Endothelial cell of umbilical vein (primary cell): ENCODE measurements at regions not wholly inside any gene's neighbourhood (a gene's known extent, or its start where the extent isn't known, plus 50 kb on each side); places are given as distances from the start of the nearest gene placed in this dataset.

Source experiments
- BruUV-seq: library from RNA; stranded (reverse); fragments of 400-500 nt; replicated peaks from 2 replicates; lab custom pipeline; 2021; lab: Mats Ljungman, UMichigan
- CTCF ChIA-PET: fragments of 300-600, 350-600 bp; sonication (Branson Sonifier 250); formaldehyde crosslinking; loops from one replicate; lab custom pipeline; 2021; ENCODE audit warnings: antibody characterized with exemption, inconsistent platforms; lab: Charles Lee
- POLR2A ChIA-PET: fragments of 300-600, 350-600 bp; sonication (Branson Sonifier 250); formaldehyde crosslinking; loops from one replicate; lab custom pipeline; 2021; ENCODE audit warnings: antibody characterized with exemption, inconsistent platforms; lab: Charles Lee
- DNase-seq: peaks from one replicate; pipeline ENCODE4 v3.0.0-alpha.2; 2011; ENCODE audit warnings: low read depth, low spot score
- FAIRE-seq: peaks from 2 replicates; lab custom pipeline; 2011; peaks lifted over from hg19 to GRCh38; lab: Jason Lieb, UNC
- H2AFZ ChIP-seq: 2 replicates; pipeline ENCODE4 v1.6.0; 2012; ENCODE audit warnings: low read depth, low read length, control low read depth, inconsistent platforms
- H3K27ac ChIP-seq: 2 replicates; pipeline ENCODE4 v1.5.1; 2011; ENCODE audit warnings: low read depth, mild to moderate bottlenecking, control low read depth, low read length, moderate library complexity; ENCODE audit not compliant: insufficient read depth
- H3K27me3 ChIP-seq, 2 experiments: 2 replicates each; pipeline versions ENCODE4 v1.6.0 to v1.6.1; 2011; ENCODE audit warnings: low read length in 2 of 2, mixed read lengths in 1 of 2; ENCODE audit not compliant: control insufficient read depth in 2 of 2, insufficient read depth in 2 of 2
- H3K36me3 ChIP-seq, 2 experiments: 2 replicates in 1 of 2; 3 replicates in 1 of 2; pipeline ENCODE4 v1.5.1; 2011; ENCODE audit warnings: low read length in 2 of 2, mild to moderate bottlenecking in 1 of 2, moderate library complexity in 1 of 2; ENCODE audit not compliant: control insufficient read depth in 2 of 2, insufficient read depth in 2 of 2; ENCODE audit errors: extremely low read depth in 1 of 2
- H3K4me1 ChIP-seq: 3 replicates; pipeline ENCODE4 v1.5.1; 2011; ENCODE audit warnings: mild to moderate bottlenecking, low read length; ENCODE audit not compliant: control insufficient read depth, insufficient read depth; ENCODE audit errors: extremely low read depth
- H3K4me2 ChIP-seq: 2 replicates; pipeline ENCODE4 v1.6.1; 2011; ENCODE audit warnings: low read length, control low read depth, mixed read lengths; ENCODE audit not compliant: insufficient read depth
- H3K4me3 ChIP-seq, 3 experiments: fragments of 200-600 bp in 1 of 3; sonication (generic), shearing (Covaris generic) in 1 of 3; replicated peaks in 1 of 3; 2 replicates each; pipeline ENCODE4 v1.5.1; 2011 to 2016; ENCODE audit warnings: control low read depth in 3 of 3, low read length in 3 of 3, mild to moderate bottlenecking in 2 of 3, inconsistent platforms in 1 of 3, low read depth in 1 of 3, moderate library complexity in 1 of 3; ENCODE audit not compliant: insufficient read depth in 1 of 3
- H3K79me2 ChIP-seq: 2 replicates; pipeline ENCODE4 v1.6.0; 2012; ENCODE audit warnings: low read length, inconsistent platforms; ENCODE audit not compliant: control insufficient read depth, insufficient read depth
- H3K9ac ChIP-seq: replicated peaks from 2 replicates; pipeline ENCODE3; 2011; ENCODE audit warnings: low read length, control low read depth; ENCODE audit not compliant: insufficient read depth; ENCODE audit errors: extremely low read depth
- H3K9me1 ChIP-seq: replicated peaks from 3 replicates; pipeline ENCODE4 v1.6.0; 2011; ENCODE audit warnings: mild to moderate bottlenecking, low read length; ENCODE audit not compliant: control insufficient read depth, insufficient read depth; ENCODE audit errors: extremely low read depth
- H3K9me3 ChIP-seq: replicated peaks from 2 replicates; pipeline ENCODE4 v1.5.1; 2012; ENCODE audit warnings: low read length, inconsistent platforms; ENCODE audit not compliant: control insufficient read depth, insufficient read depth
- H4K20me1 ChIP-seq: replicated peaks from 2 replicates; pipeline ENCODE3; 2011; ENCODE audit warnings: mild to moderate bottlenecking, low read length; ENCODE audit not compliant: control insufficient read depth, insufficient read depth; ENCODE audit errors: extremely low read depth
- CTCF ChIP-seq, 2 donors: IDR thresholded peaks; 1 replicate in 1 of 2; 2 replicates in 1 of 2; pipeline ENCODE4 v1.5.1; 2011; ENCODE audit warnings: low read length in 2 of 2, mild to moderate bottlenecking in 2 of 2, moderate library complexity in 2 of 2, control low read depth in 1 of 2, inconsistent platforms in 1 of 2, low read depth in 1 of 2; ENCODE audit not compliant: insufficient read depth in 1 of 2; ENCODE audit errors: extremely low read depth in 1 of 2
- EZH2 ChIP-seq: IDR thresholded peaks from 2 replicates; pipeline ENCODE4 v1.6.1; 2012; ENCODE audit warnings: borderline replicate concordance, low read depth, mild to moderate bottlenecking, moderate library complexity, low read length, inconsistent platforms; ENCODE audit not compliant: severe bottlenecking
- FOS ChIP-seq: IDR thresholded peaks from 2 replicates; pipeline ENCODE4 v1.6.1; 2011; ENCODE audit warnings: mild to moderate bottlenecking, low read length, moderate library complexity, borderline replicate concordance; ENCODE audit not compliant: insufficient read depth
- GATA2 ChIP-seq: IDR thresholded peaks from 2 replicates; pipeline ENCODE4 v1.7.0; 2011; ENCODE audit warnings: low read depth, mild to moderate bottlenecking, moderate library complexity, mixed read lengths, low read length; ENCODE audit not compliant: insufficient read length, insufficient read depth
- JUN ChIP-seq: IDR thresholded peaks from 2 replicates; pipeline ENCODE4 v1.6.1; 2011; ENCODE audit warnings: borderline replicate concordance, low read depth; ENCODE audit not compliant: insufficient read length, insufficient read depth
- MAX ChIP-seq: IDR thresholded peaks from 2 replicates; pipeline ENCODE4 v1.6.1; 2011; ENCODE audit not compliant: insufficient read depth, insufficient read length
- MYC ChIP-seq: IDR thresholded peaks from one replicate; pipeline ENCODE4 v1.6.1; 2011; ENCODE audit warnings: mild to moderate bottlenecking, low read depth, low read length
- POLR2A ChIP-seq: IDR thresholded peaks from 2 replicates; pipeline ENCODE4 v1.6.1; 2012; ENCODE audit warnings: low read depth, mild to moderate bottlenecking, control low read depth, low read length
- POLR2AphosphoS5 ChIP-seq: IDR thresholded peaks from 2 replicates; pipeline ENCODE4 v1.6.1; 2012; ENCODE audit warnings: low read depth, mild to moderate bottlenecking, control low read depth, low read length, moderate library complexity; ENCODE audit not compliant: insufficient read depth
- dilution Hi-C: fragments of 300-500 bp; cut with MboI; formaldehyde crosslinking; loops from one replicate; pipeline ENCODE4 v1.15.0; 2019; ENCODE audit warnings: low sequenced_read_pairs; ENCODE audit not compliant: extremely low pct_ligation_motif_present
- intact Hi-C: fragments of 100-400 bp; cut with micrococcal nuclease; formaldehyde crosslinking; loops from one replicate; pipeline ENCODE4 v1.10.0; 2022

GRCh38 chr3:144181062-144181461 is 209.4 kb downstream of the DIPK2A start:
- TF ChIP-seq JUN (no peak), EZH2 (no peak), GATA2 (no peak)
- Histone ChIP-seq H3K36me3 (no peaks in the 10 kb centered on the region), H3K4me1 (no peaks in the 10 kb centered on the region), H3K9me3 (no peaks in the 10 kb centered on the region), H2AFZ (no peak overlapping the region), H3K4me2 (no peak overlapping the region), H3K27ac (no peak overlapping the region), H3K27me3 (no peaks in the 10 kb centered on the region), H3K4me3 (no peak overlapping the region), H4K20me1 (no peaks in the 10 kb centered on the region), H3K79me2 (no peaks in the 10 kb centered on the region), H3K9me1 (no peaks in the 10 kb centered on the region), H3K9ac (no peak overlapping the region)
- BruUV-seq: no TSS peak
- FAIRE-seq (no peak), DNase-seq (no peak)
- ChIA-PET CTCF (no interaction called here), POLR2A (no interaction called here)
- dilution Hi-C loops (no loop called here), intact Hi-C loops (no loop called here)

GRCh38 chr3:144182501-144182900 is 210.9 kb downstream of the DIPK2A start:
- Histone ChIP-seq H2AFZ (no peak overlapping the region), H3K27ac (no peak overlapping the region), H3K4me2 (no peak overlapping the region), H3K9me3 (no peaks in the 10 kb centered on the region), H3K79me2 (no peaks in the 10 kb centered on the region), H3K36me3 (no peaks in the 10 kb centered on the region), H3K4me1 (no peaks in the 10 kb centered on the region), H3K4me3 (no peak overlapping the region), H3K9me1 (no peaks in the 10 kb centered on the region), H4K20me1 (no peaks in the 10 kb centered on the region), H3K9ac (no peak overlapping the region), H3K27me3 (no peaks in the 10 kb centered on the region)
- ChIA-PET POLR2A (no interaction called here), CTCF (interaction anchor here (0.6 to 1.1 kb wide), 2 partner anchors 254 to 587 kb away, joined by 3 to 4 read pairs; no protein-coding TSS in a partner anchor)
- DNase-seq (no peak), FAIRE-seq (no peak)
- dilution Hi-C loops (no loop called here), intact Hi-C loops (no loop called here)
- no TSS peak for BruUV-seq
- TF ChIP-seq CTCF (IDR thresholded peaks at IDR 0.05; ENCODE audit: extremely low read depth in 1 of 2, insufficient read depth in 1 of 2, low read depth in 1 of 2, low read length in 2 of 2): no peak
- no peak for TF ChIP-seq EZH2
- TF ChIP-seq POLR2AphosphoS5: no peak
- TF ChIP-seq GATA2: no peak
- TF ChIP-seq MAX: no peak
- no peak for TF ChIP-seq JUN
- TF ChIP-seq MYC: no peak
- no peak for TF ChIP-seq POLR2A
- TF ChIP-seq FOS: no peak
